GM23338 (cell line): ENCODE measurements at regions not wholly inside any gene's neighbourhood (a gene's known extent, or its start where the extent isn't known, plus 50 kb on each side); places are given as distances from the start of the nearest gene placed in this dataset.

Source experiments
- ATAC-seq: fragments of 200-7000 bp; cut with Tn5 transposase; 3 replicates; pipeline ENCODE4 v1.9.1; 2020
- DNase-seq: peaks from one replicate; pipeline ENCODE4 v3.0.0-alpha.2; 2015; ENCODE audit warnings: low spot score
- H2AFZ ChIP-seq: fragments of 200-600 bp; sonication (generic); 2 replicates; pipeline ENCODE4 v1.8.0; 2016; ENCODE audit warnings: antibody characterized with exemption, mild to moderate bottlenecking, moderate library complexity
- H3F3A ChIP-seq: fragments of 200-600 bp; sonication (generic); replicated peaks from 2 replicates; pipeline ENCODE4 v1.8.0; 2017; ENCODE audit warnings: antibody characterized with exemption, mixed run types, low read depth
- H3K27ac ChIP-seq: fragments of 200-600 bp; sonication (generic); 2 replicates; pipeline ENCODE4 v1.6.1; 2016; ENCODE audit warnings: low read depth
- H3K27me3 ChIP-seq: fragments of 200-600 bp; sonication (generic); 2 replicates; pipeline ENCODE4 v1.8.0; 2016; ENCODE audit warnings: mild to moderate bottlenecking, mixed run types, moderate library complexity; ENCODE audit not compliant: insufficient read depth
- H3K36me3 ChIP-seq: fragments of 200-600 bp; sonication (generic); 2 replicates; pipeline ENCODE4 v1.8.0; 2016; ENCODE audit warnings: mild to moderate bottlenecking; ENCODE audit not compliant: insufficient read depth
- H3K4me1 ChIP-seq: fragments of 200-600 bp; sonication (generic); 2 replicates; pipeline ENCODE4 v1.8.0; 2016; ENCODE audit warnings: mild to moderate bottlenecking, moderate library complexity; ENCODE audit not compliant: insufficient read depth
- H3K4me2 ChIP-seq: fragments of 200-600 bp; sonication (generic); 2 replicates; pipeline ENCODE4 v1.7.1; 2017; ENCODE audit warnings: mixed run types
- H3K4me3 ChIP-seq: fragments of 200-600 bp; sonication (generic); 2 replicates; pipeline ENCODE4 v1.6.1; 2016; ENCODE audit warnings: mixed run types
- H3K79me2 ChIP-seq: fragments of 200-600 bp; sonication (generic); replicated peaks from 2 replicates; pipeline ENCODE4 v1.8.0; 2017; ENCODE audit warnings: mild to moderate bottlenecking; ENCODE audit not compliant: insufficient read depth
- H3K9me2 ChIP-seq: fragments of 200-600 bp; sonication (generic); 2 replicates; pipeline ENCODE4 v1.8.0; 2017; ENCODE audit not compliant: insufficient read depth
- H4K20me1 ChIP-seq: fragments of 200-600 bp; sonication (generic); replicated peaks from 2 replicates; pipeline ENCODE4 v1.8.0; 2017; ENCODE audit warnings: mild to moderate bottlenecking; ENCODE audit not compliant: insufficient read depth
- H3K27ac Mint-ChIP-seq: 2 replicates; pipeline ENCODE4 v1.8.0; 2020; ENCODE audit warnings: inconsistent platforms, mild to moderate bottlenecking, moderate library complexity, mixed read lengths
- H3K27me3 Mint-ChIP-seq: 3 replicates; pipeline ENCODE4 v1.8.0; 2022; ENCODE audit warnings: low read depth, mild to moderate bottlenecking, moderate library complexity, mixed read lengths, inconsistent platforms; ENCODE audit not compliant: insufficient read depth, poor library complexity
- H3K36me3 Mint-ChIP-seq: 3 replicates; pipeline ENCODE4 v1.8.0; 2021; ENCODE audit warnings: low read depth, mild to moderate bottlenecking, inconsistent platforms, moderate library complexity, mixed read lengths
- H3K4me1 Mint-ChIP-seq: 3 replicates; pipeline ENCODE4 v1.8.0; 2020; ENCODE audit warnings: mild to moderate bottlenecking, inconsistent platforms, mixed read lengths
- H3K4me3 Mint-ChIP-seq: 3 replicates; pipeline ENCODE4 v1.8.0; 2021; ENCODE audit warnings: moderate library complexity, mild to moderate bottlenecking, inconsistent platforms, mixed read lengths
- H3K9me3 Mint-ChIP-seq: 3 replicates; pipeline ENCODE4 v1.8.0; 2020; ENCODE audit warnings: moderate library complexity, mild to moderate bottlenecking, inconsistent platforms, mixed read lengths
- CREB1 ChIP-seq: fragments of 250-450 bp; sonication (Bioruptor Pico); IDR thresholded peaks from 2 replicates; pipeline ENCODE4 v1.5.0; 2020; ENCODE audit warnings: low read depth, mild to moderate bottlenecking, moderate library complexity
- CTCF ChIP-seq, 2 experiments: fragments of 200-600 bp in 1 of 2; sonication (generic) in 1 of 2; conservative IDR thresholded peaks; 2 replicates each; pipeline versions ENCODE4 v1.5.1 to v1.6.1; 2016 to 2017; ENCODE audit warnings: antibody characterized with exemption in 2 of 2, low read depth in 2 of 2, mild to moderate bottlenecking in 2 of 2, moderate library complexity in 1 of 2
- ETS1 ChIP-seq: IDR thresholded peaks from 2 replicates; pipeline ENCODE4 v1.6.1; 2016; ENCODE audit warnings: antibody characterized with exemption
- EZH2 ChIP-seq: fragments of 200-600 bp; sonication (generic); IDR thresholded peaks from one replicate; pipeline ENCODE4 v1.8.0; 2017; ENCODE audit warnings: antibody characterized with exemption, mild to moderate bottlenecking, low read depth; ENCODE audit not compliant: unreplicated experiment
- EZH2phosphoT487 ChIP-seq: fragments of 200-600 bp; sonication (generic); IDR thresholded peaks from one replicate; pipeline ENCODE4 v1.8.1; 2018; ENCODE audit warnings: antibody characterized with exemption; ENCODE audit not compliant: unreplicated experiment
- JUNB ChIP-seq: IDR thresholded peaks from one replicate; pipeline ENCODE4 v1.6.1; 2016; ENCODE audit warnings: antibody characterized with exemption; ENCODE audit not compliant: unreplicated experiment
- NANOG ChIP-seq: IDR thresholded peaks from 2 replicates; pipeline ENCODE4 v1.6.1; 2016; ENCODE audit warnings: antibody characterized with exemption, borderline replicate concordance
- POLR2AphosphoS5 ChIP-seq: IDR thresholded peaks from 2 replicates; pipeline ENCODE4 v1.6.1; 2016; ENCODE audit warnings: antibody characterized with exemption, low read depth
- STAT1 ChIP-seq: IDR thresholded peaks from one replicate; pipeline ENCODE4 v1.6.1; 2016; ENCODE audit warnings: antibody characterized with exemption; ENCODE audit not compliant: unreplicated experiment
- ZNF114 ChIP-seq: fragments of 250-450 bp; sonication (Bioruptor Pico); IDR thresholded peaks from 2 replicates; pipeline ENCODE4 v1.5.0; 2020; ENCODE audit warnings: mild to moderate bottlenecking, moderate library complexity
- ZNF331 ChIP-seq: fragments of 250-450 bp; sonication (Bioruptor Pico); IDR thresholded peaks from 2 replicates; pipeline ENCODE4 v1.5.0; 2020; ENCODE audit warnings: low read depth, mild to moderate bottlenecking, moderate library complexity
- ZNF462 ChIP-seq: fragments of 250-450 bp; sonication (Bioruptor Pico); IDR thresholded peaks from 2 replicates; pipeline ENCODE4 v1.5.0; 2020; ENCODE audit warnings: mild to moderate bottlenecking, moderate library complexity
- TF ChIP-seq, protein P1 (sequence below): IDR thresholded peaks from one replicate; pipeline ENCODE4 v1.6.1; 2018; ENCODE audit warnings: antibody characterized with exemption; ENCODE audit not compliant: unreplicated experiment

DNA sequence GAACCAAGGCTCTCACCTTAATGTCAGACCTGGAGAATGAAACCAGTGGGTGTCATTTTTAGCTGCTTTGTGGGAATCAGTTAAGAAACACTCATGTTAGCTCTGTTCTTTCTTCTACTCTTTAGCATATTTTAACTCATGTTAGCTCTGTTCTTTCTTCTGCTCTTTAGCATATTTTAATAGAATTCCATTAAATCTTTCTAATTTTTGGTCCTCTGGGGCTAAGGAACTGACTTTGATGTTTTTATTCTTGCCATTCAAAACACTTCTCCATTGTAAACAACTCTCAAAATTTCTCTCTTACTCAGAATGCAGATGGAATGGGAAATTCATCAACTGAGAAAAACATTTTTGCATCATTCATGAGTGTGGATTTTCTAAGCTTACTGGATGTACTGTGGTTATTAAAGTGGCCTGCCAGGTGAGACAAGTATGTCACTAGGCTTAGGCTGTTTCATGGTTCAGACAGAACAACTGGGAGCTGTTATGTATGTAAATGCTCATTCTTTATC is 680.6 kb downstream of the ROBO2 start:
- Histone ChIP-seq H3F3A (no peaks in the 10 kb centered on the region), H3K36me3 (no peaks in the 10 kb centered on the region), H3K27ac (no peak overlapping the region), H3K4me3 (no peak overlapping the region), H3K79me2 (no peaks in the 10 kb centered on the region), H3K9me2 (peaks cover 3% of the 10 kb centered on the region), H4K20me1 (no peaks in the 10 kb centered on the region), H3K27me3 (no peaks in the 10 kb centered on the region), H3K4me2 (no peak overlapping the region), H3K4me1 (no peaks in the 10 kb centered on the region; the same call in 1 of the 2 replicates), H2AFZ (no peak overlapping the region)
- DNase-seq (no peak), ATAC-seq (no peak)
- Mint-ChIP-seq H3K4me3 (no peak overlapping the region), H3K27ac (no peak overlapping the region), H3K4me1 (peaks cover 14% of the 10 kb centered on the region; the same call in 2 of the 3 replicates), H3K27me3 (no peaks in the 10 kb centered on the region), H3K36me3 (no peaks in the 10 kb centered on the region), H3K9me3 (no peaks in the 10 kb centered on the region)
- TF ChIP-seq CTCF (conservative IDR thresholded peaks at IDR 0.05; ENCODE audit: low read depth in 2 of 2): no peak
- TF ChIP-seq, protein P1, sequence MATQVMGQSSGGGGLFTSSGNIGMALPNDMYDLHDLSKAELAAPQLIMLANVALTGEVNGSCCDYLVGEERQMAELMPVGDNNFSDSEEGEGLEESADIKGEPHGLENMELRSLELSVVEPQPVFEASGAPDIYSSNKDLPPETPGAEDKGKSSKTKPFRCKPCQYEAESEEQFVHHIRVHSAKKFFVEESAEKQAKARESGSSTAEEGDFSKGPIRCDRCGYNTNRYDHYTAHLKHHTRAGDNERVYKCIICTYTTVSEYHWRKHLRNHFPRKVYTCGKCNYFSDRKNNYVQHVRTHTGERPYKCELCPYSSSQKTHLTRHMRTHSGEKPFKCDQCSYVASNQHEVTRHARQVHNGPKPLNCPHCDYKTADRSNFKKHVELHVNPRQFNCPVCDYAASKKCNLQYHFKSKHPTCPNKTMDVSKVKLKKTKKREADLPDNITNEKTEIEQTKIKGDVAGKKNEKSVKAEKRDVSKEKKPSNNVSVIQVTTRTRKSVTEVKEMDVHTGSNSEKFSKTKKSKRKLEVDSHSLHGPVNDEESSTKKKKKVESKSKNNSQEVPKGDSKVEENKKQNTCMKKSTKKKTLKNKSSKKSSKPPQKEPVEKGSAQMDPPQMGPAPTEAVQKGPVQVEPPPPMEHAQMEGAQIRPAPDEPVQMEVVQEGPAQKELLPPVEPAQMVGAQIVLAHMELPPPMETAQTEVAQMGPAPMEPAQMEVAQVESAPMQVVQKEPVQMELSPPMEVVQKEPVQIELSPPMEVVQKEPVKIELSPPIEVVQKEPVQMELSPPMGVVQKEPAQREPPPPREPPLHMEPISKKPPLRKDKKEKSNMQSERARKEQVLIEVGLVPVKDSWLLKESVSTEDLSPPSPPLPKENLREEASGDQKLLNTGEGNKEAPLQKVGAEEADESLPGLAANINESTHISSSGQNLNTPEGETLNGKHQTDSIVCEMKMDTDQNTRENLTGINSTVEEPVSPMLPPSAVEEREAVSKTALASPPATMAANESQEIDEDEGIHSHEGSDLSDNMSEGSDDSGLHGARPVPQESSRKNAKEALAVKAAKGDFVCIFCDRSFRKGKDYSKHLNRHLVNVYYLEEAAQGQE: no peak
- no peak for TF ChIP-seq ZNF114
- TF ChIP-seq CREB1: no peak
- TF ChIP-seq EZH2: no peak
- no peak for TF ChIP-seq STAT1
- TF ChIP-seq JUNB: no peak
- TF ChIP-seq POLR2AphosphoS5: no peak
- no peak for TF ChIP-seq EZH2phosphoT487
- no peak for TF ChIP-seq NANOG
- TF ChIP-seq ETS1: no peak
- TF ChIP-seq ZNF331 (CRISPR knock-in tag): no peak
- no peak for TF ChIP-seq ZNF462
